HUES64 (cell line): ENCODE measurements at regions not wholly inside any gene's neighbourhood (a gene's known extent, or its start where the extent isn't known, plus 50 kb on each side); places are given as distances from the start of the nearest gene placed in this dataset.
"Not testable (repeated sequence)": the region's sequence is repeated elsewhere in the genome, so short reads cannot be mapped to it uniquely, and the experiment has no call there.

Experiments
- H3K27ac ChIP-seq: 2 replicates; pipeline ENCODE4 v1.7.0; 2013; ENCODE audit warnings: low read depth, low read length, inconsistent platforms
- H3K27me3 ChIP-seq: 2 replicates; pipeline ENCODE4 v1.6.1; 2013; ENCODE audit warnings: mild to moderate bottlenecking, low read length; ENCODE audit not compliant: insufficient read depth
- H3K36me3 ChIP-seq: 2 replicates; pipeline ENCODE4 v1.6.1; 2013; ENCODE audit warnings: mild to moderate bottlenecking, low read length; ENCODE audit not compliant: insufficient read depth
- H3K4me1 ChIP-seq: 2 replicates; pipeline ENCODE4 v1.6.1; 2013; ENCODE audit warnings: mild to moderate bottlenecking, low read length, moderate library complexity; ENCODE audit not compliant: insufficient read depth
- H3K4me3 ChIP-seq: 2 replicates; pipeline ENCODE4 v1.5.1; 2013; ENCODE audit warnings: mild to moderate bottlenecking, low read length, moderate library complexity
- H3K9ac ChIP-seq: 2 replicates; pipeline ENCODE4 v1.6.1; 2013; ENCODE audit warnings: mild to moderate bottlenecking, low read depth, low read length
- H3K9me3 ChIP-seq: 2 replicates; pipeline ENCODE4 v1.6.1; 2013; ENCODE audit warnings: low read depth, low read length; ENCODE audit not compliant: insufficient read depth
- WGBS: fragments of 150-250, 120-280 bp; methylation state at CpG from one replicate; pipeline ENCODE4 v1.1.7; 2013; ENCODE audit warnings: missing lambda C conversion rate; 5-methylcytosine and 5-hydroxymethylcytosine counted together

- not testable (repeated sequence) for H3K4me3 ChIP-seq, H3K4me1 ChIP-seq
- whole genome bisulfite sequencing = 97% methylated on average over 3 of the region's 3 CpGs
Measured at GRCh38 chr2:16970948-16971347, 305.3 kb upstream of the CYRIA start.

GRCh38 chr2:16962505-16962904 lies 296.9 kb upstream of the CYRIA start:
- Histone ChIP-seq H3K9me3 (no peaks in the 10 kb centered on the region), H3K4me3 (no peak overlapping the region), H3K27me3 (no peaks in the 10 kb centered on the region), H3K4me1 (no peaks in the 10 kb centered on the region), H3K9ac (no peak overlapping the region), H3K27ac (no peak overlapping the region), H3K36me3 (no peaks in the 10 kb centered on the region)
- WGBS = 76% methylated on average over 1 of the region's 1 CpG

More at GRCh38 chr2:16970948-16971347, 305.3 kb upstream of the CYRIA start:
- not testable (repeated sequence) for H3K27me3 ChIP-seq, H3K36me3 ChIP-seq, H3K27ac ChIP-seq, H3K9me3 ChIP-seq, H3K9ac ChIP-seq

- Histone ChIP-seq H3K9me3 (no peaks in the 10 kb centered on the region), H3K27me3 (no peaks in the 10 kb centered on the region), H3K36me3 (no peaks in the 10 kb centered on the region), H3K9ac (no peak overlapping the region), H3K4me1 (no peaks in the 10 kb centered on the region), H3K27ac (no peak overlapping the region), H3K4me3 (no peak overlapping the region)
- WGBS = 95% methylated on average over 3 of the region's 3 CpGs
Measured at GRCh38 chr2:16960579-16960978, 294.9 kb upstream of the CYRIA start.

GRCh38 chr2:16958266-16958665 lies 292.6 kb upstream of the CYRIA start:
- Histone ChIP-seq H3K27ac (no peak overlapping the region), H3K36me3 (no peaks in the 10 kb centered on the region), H3K9me3 (no peaks in the 10 kb centered on the region), H3K27me3 (no peaks in the 10 kb centered on the region), H3K4me1 (no peaks in the 10 kb centered on the region), H3K9ac (no peak overlapping the region), H3K4me3 (no peak overlapping the region)
- 90% methylated on average over 4 of the region's 4 CpGs for WGBS

GRCh38 chr2:16952805-16953204 lies 287.2 kb upstream of the CYRIA start:
- Histone ChIP-seq H3K36me3 (no peaks in the 10 kb centered on the region), H3K4me3 (no peak overlapping the region), H3K9me3 (no peaks in the 10 kb centered on the region), H3K27me3 (no peaks in the 10 kb centered on the region), H3K27ac (no peak overlapping the region), H3K4me1 (no peaks in the 10 kb centered on the region), H3K9ac (no peak overlapping the region)
- WGBS = 89% methylated on average over 1 of the region's 1 CpG

- no peak overlapping the region for H3K27ac ChIP-seq
- H3K36me3 ChIP-seq = no peaks in the 10 kb centered on the region
- no peaks in the 10 kb centered on the region for H3K4me1 ChIP-seq
- H3K9me3 ChIP-seq = no peaks in the 10 kb centered on the region
- no peak overlapping the region for H3K4me3 ChIP-seq
- H3K9ac ChIP-seq = no peak overlapping the region
- H3K27me3 ChIP-seq = no peaks in the 10 kb centered on the region
Measured at GRCh38 chr2:16952368-16952767, 286.7 kb upstream of the CYRIA start.

GRCh38 chr2:16950436-16950835 lies 284.8 kb upstream of the CYRIA start:
- no peak overlapping the region for H3K9ac ChIP-seq
- no peaks in the 10 kb centered on the region for H3K27me3 ChIP-seq
- H3K27ac ChIP-seq = no peak overlapping the region
- no peak overlapping the region for H3K4me3 ChIP-seq
- no peaks in the 10 kb centered on the region for H3K4me1 ChIP-seq
- H3K9me3 ChIP-seq = no peaks in the 10 kb centered on the region
- WGBS = 90% methylated on average over 2 of the region's 2 CpGs
- no peaks in the 10 kb centered on the region for H3K36me3 ChIP-seq

GRCh38 chr2:16948710-16949109 lies 283.1 kb upstream of the CYRIA start:
- no peak overlapping the region for H3K9ac ChIP-seq
- no peaks in the 10 kb centered on the region for H3K9me3 ChIP-seq
- H3K27ac ChIP-seq = peak overlapping the region; percentile 51; the same call in 1 of the 2 replicates
- no peak overlapping the region for H3K4me3 ChIP-seq
- H3K4me1 ChIP-seq = no peaks in the 10 kb centered on the region
- no peaks in the 10 kb centered on the region for H3K27me3 ChIP-seq
- no peaks in the 10 kb centered on the region for H3K36me3 ChIP-seq

GRCh38 chr2:16948053-16948452 lies 282.4 kb upstream of the CYRIA start:
- Histone ChIP-seq H3K9ac (no peak overlapping the region), H3K27me3 (no peaks in the 10 kb centered on the region), H3K4me3 (no peak overlapping the region), H3K36me3 (no peaks in the 10 kb centered on the region), H3K9me3 (no peaks in the 10 kb centered on the region), H3K4me1 (no peaks in the 10 kb centered on the region), H3K27ac (no peak overlapping the region; the same call in 1 of the 2 replicates)
- 83% methylated on average over 5 of the region's 5 CpGs for WGBS

- H3K27ac ChIP-seq = no peak overlapping the region
- WGBS = 98% methylated on average over 4 of the region's 4 CpGs
- no peak overlapping the region for H3K4me3 ChIP-seq
Measured at GRCh38 chr2:16943279-16943958, 277.8 kb upstream of the CYRIA start.

GRCh38 chr2:16940214-16940613 lies 274.6 kb upstream of the CYRIA start:
- H3K4me1 ChIP-seq = no peaks in the 10 kb centered on the region
- H3K27ac ChIP-seq = no peak overlapping the region
- no peak overlapping the region for H3K9ac ChIP-seq
- WGBS = 95% methylated on average over 1 of the region's 1 CpG
- no peaks in the 10 kb centered on the region for H3K36me3 ChIP-seq
- H3K9me3 ChIP-seq = no peaks in the 10 kb centered on the region
- no peaks in the 10 kb centered on the region for H3K27me3 ChIP-seq
- no peak overlapping the region for H3K4me3 ChIP-seq

More at GRCh38 chr2:16943279-16943958, 277.8 kb upstream of the CYRIA start:
- Histone ChIP-seq H3K4me1 (no peaks in the 10 kb centered on the region), H3K9ac (no peak overlapping the region), H3K27me3 (no peaks in the 10 kb centered on the region), H3K36me3 (no peaks in the 10 kb centered on the region), H3K9me3 (no peaks in the 10 kb centered on the region)

- Histone ChIP-seq H3K36me3 (no peaks in the 10 kb centered on the region), H3K4me1 (no peaks in the 10 kb centered on the region), H3K4me3 (no peak overlapping the region), H3K9me3 (no peaks in the 10 kb centered on the region), H3K9ac (no peak overlapping the region), H3K27me3 (no peaks in the 10 kb centered on the region), H3K27ac (no peak overlapping the region)
- WGBS = no CpG with 5 or more reads among the region's 1 CpG
Measured at GRCh38 chr2:16939771-16940170, 274.1 kb upstream of the CYRIA start.
